ENCODE measurements at regions not wholly inside any gene's neighbourhood (a gene's known extent, or its start where the extent isn't known, plus 50 kb on each side); places are given as distances from the start of the nearest gene placed in this dataset.

- TF ChIP-seq CTCF (IDR thresholded peaks at IDR 0.05; ENCODE audit: low read depth, low read length), result no peak
- peaks cover 51% of the 10 kb centered on the region for H3K4me1 ChIP-seq (ENCODE audit: low read depth)
- no peak overlapping the region for H3K27ac ChIP-seq
- H3K36me3 ChIP-seq, result no peaks in the 10 kb centered on the region
- no peak for DNase-seq (ENCODE audit: low read depth in 1 of 2, low spot score in 1 of 2)
- no peaks in the 10 kb centered on the region for H3K27me3 ChIP-seq
- H3K4me3 ChIP-seq, result no peak overlapping the region
- H3K9me3 ChIP-seq (ENCODE audit: low read depth), result no peaks in the 10 kb centered on the region
Observed at GRCh38 chr3:18082551-18083272, 340.3 kb upstream of the TBC1D5 start.

- Histone ChIP-seq H3K36me3 (no peaks in the 10 kb centered on the region), H3K27me3 (no peaks in the 10 kb centered on the region), H3K27ac (peak overlapping the region; percentile 72), H3K9me3 (ENCODE audit: low read depth) (no peaks in the 10 kb centered on the region), H3K4me3 (no peak overlapping the region), H3K4me1 (ENCODE audit: low read depth) (peaks cover 48% of the 10 kb centered on the region)
- no peak for TF ChIP-seq CTCF (IDR thresholded peaks at IDR 0.05; ENCODE audit: low read depth, low read length)
- DNase-seq (ENCODE audit: low read depth in 1 of 2, low spot score in 1 of 2), result peak; percentile 44 to 56
Observed at GRCh38 chr3:18080198-18080689, 337.8 kb upstream of the TBC1D5 start.

- no peaks in the 10 kb centered on the region for H3K36me3 ChIP-seq
- H3K4me3 ChIP-seq, result no peak overlapping the region
- no peaks in the 10 kb centered on the region for H3K9me3 ChIP-seq (ENCODE audit: low read depth)
- peak overlapping the region; percentile 72 for H3K27ac ChIP-seq
- H3K27me3 ChIP-seq, result no peaks in the 10 kb centered on the region
- peak in 1 of 2 donors; percentile 13 for DNase-seq (ENCODE audit: low read depth in 1 of 2, low spot score in 1 of 2)
- no peak for TF ChIP-seq CTCF (IDR thresholded peaks at IDR 0.05; ENCODE audit: low read depth, low read length)
- peaks cover 47% of the 10 kb centered on the region for H3K4me1 ChIP-seq (ENCODE audit: low read depth)
Observed at GRCh38 chr3:18079739-18080138, 337.3 kb upstream of the TBC1D5 start.

DNA sequence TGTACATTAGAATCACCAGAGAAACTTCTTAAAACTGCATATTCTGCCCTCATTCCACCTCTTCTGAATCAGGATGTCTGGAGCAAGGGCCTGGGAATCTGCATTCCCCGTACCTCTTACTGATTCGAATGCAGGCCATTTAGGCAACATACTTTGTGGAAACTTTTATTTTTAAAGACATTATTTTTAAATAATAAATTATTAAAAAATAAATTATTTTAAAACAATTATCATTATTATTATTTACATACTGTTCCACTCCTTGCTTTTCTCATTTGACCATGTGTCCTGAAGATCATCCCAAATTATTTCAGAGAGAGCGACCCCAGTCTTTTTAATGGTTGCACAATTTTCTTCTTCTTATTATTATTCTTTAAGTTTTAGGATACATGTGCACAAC, 336.6 kb upstream of the TBC1D5 start:
- no peak for TF ChIP-seq CTCF (IDR thresholded peaks at IDR 0.05; ENCODE audit: low read depth, low read length)
- H3K9me3 ChIP-seq (ENCODE audit: low read depth), result no peaks in the 10 kb centered on the region
- no peaks in the 10 kb centered on the region for H3K27me3 ChIP-seq
- no peak for DNase-seq (ENCODE audit: low read depth in 1 of 2, low spot score in 1 of 2)
- no peak overlapping the region for H3K27ac ChIP-seq
- no peaks in the 10 kb centered on the region for H3K36me3 ChIP-seq
- no peak overlapping the region for H3K4me3 ChIP-seq
- peaks cover 47% of the 10 kb centered on the region for H3K4me1 ChIP-seq (ENCODE audit: low read depth)

- DNase-seq (ENCODE audit: low read depth in 1 of 2, low spot score in 1 of 2), result no peak
- peak overlapping the region; percentile 43 for H3K27ac ChIP-seq
- TF ChIP-seq CTCF (IDR thresholded peaks at IDR 0.05; ENCODE audit: low read depth, low read length), result no peak
- H3K9me3 ChIP-seq (ENCODE audit: low read depth), result no peaks in the 10 kb centered on the region
- peaks cover 47% of the 10 kb centered on the region for H3K4me1 ChIP-seq (ENCODE audit: low read depth)
- no peaks in the 10 kb centered on the region for H3K27me3 ChIP-seq
- H3K36me3 ChIP-seq, result no peaks in the 10 kb centered on the region
- no peak overlapping the region for H3K4me3 ChIP-seq
Observed at GRCh38 chr3:18077128-18077840, 334.9 kb upstream of the TBC1D5 start.

Measured in cardiac muscle cell (in vitro differentiated cells and primary cell).